SK-N-SH treated with all-trans-retinoic acid at 6 μM for 48 hours (cell line): ENCODE measurements at regions not wholly inside any gene's neighbourhood (a gene's known extent, or its start where the extent isn't known, plus 50 kb on each side); places are given as distances from the start of the nearest gene placed in this dataset.

Experiments
- TF ChIP-seq, protein P1 (sequence below): fragments of 250-450 bp; sonication (Bioruptor Pico); IDR thresholded peaks from 2 replicates; pipeline ENCODE4 v1.5.1; 2020; ENCODE audit warnings: low read depth, mild to moderate bottlenecking, moderate library complexity
- TF ChIP-seq, protein P2 (sequence below): fragments of 250-450 bp; sonication (Bioruptor Pico); IDR thresholded peaks from 2 replicates; pipeline ENCODE4 v1.8.0; 2021; ENCODE audit warnings: low read depth, mild to moderate bottlenecking, moderate library complexity, borderline replicate concordance

DNA sequence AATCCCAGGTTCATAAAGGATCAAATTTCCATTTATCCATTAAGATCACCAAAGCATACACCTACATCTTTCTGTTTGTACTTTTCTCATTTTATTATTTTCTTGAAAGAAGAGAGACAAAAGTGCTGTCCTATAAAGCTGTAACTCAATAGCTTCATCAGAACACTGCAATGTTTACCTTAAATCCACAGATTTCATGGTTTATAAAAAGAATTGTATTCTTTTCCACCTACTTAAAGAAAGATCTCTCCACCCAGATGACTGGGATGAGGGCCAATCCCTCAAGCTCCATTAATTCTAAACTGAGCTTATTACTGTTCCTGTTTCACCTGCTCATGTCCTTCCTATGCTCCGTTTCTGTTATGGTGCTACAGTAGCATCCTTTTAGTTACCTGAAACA, 470.6 kb downstream of the BCAT1 start:
- TF ChIP-seq, protein P1, sequence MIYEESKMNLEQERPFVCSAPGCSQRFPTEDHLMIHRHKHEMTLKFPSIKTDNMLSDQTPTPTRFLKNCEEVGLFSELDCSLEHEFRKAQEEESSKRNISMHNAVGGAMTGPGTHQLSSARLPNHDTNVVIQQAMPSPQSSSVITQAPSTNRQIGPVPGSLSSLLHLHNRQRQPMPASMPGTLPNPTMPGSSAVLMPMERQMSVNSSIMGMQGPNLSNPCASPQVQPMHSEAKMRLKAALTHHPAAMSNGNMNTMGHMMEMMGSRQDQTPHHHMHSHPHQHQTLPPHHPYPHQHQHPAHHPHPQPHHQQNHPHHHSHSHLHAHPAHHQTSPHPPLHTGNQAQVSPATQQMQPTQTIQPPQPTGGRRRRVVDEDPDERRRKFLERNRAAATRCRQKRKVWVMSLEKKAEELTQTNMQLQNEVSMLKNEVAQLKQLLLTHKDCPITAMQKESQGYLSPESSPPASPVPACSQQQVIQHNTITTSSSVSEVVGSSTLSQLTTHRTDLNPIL (CRISPR knock-in tag): no peak
- TF ChIP-seq, protein P2, sequence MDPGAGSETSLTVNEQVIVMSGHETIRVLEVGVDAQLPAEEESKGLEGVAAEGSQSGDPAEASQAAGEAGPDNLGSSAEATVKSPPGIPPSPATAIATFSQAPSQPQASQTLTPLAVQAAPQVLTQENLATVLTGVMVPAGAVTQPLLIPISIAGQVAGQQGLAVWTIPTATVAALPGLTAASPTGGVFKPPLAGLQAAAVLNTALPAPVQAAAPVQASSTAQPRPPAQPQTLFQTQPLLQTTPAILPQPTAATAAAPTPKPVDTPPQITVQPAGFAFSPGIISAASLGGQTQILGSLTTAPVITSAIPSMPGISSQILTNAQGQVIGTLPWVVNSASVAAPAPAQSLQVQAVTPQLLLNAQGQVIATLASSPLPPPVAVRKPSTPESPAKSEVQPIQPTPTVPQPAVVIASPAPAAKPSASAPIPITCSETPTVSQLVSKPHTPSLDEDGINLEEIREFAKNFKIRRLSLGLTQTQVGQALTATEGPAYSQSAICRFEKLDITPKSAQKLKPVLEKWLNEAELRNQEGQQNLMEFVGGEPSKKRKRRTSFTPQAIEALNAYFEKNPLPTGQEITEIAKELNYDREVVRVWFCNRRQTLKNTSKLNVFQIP (CRISPR knock-in tag): no peak
